ENCODE measurements at regions not wholly inside any gene's neighbourhood (a gene's known extent, or its start where the extent isn't known, plus 50 kb on each side); places are given as distances from the start of the nearest gene placed in this dataset.

- TF ChIP-seq POLR2A (IDR thresholded peaks at IDR 0.05) (no peak), CTCF (IDR thresholded peaks at IDR 0.05) (no peak), EP300 (IDR thresholded peaks at IDR 0.05) (no peak)
These were observed 266.8 kb upstream of the SRRM4 start for GRCh38 chr12:118714500-118714899.
